ENCODE measurements at regions not wholly inside any gene's neighbourhood (a gene's known extent, or its start where the extent isn't known, plus 50 kb on each side); places are given as distances from the start of the nearest gene placed in this dataset.
A peak's percentile ranks its signal among the peaks of the same experiment; 100 is the strongest.

- TF ChIP-seq CTCF (IDR thresholded peaks at IDR 0.05), result no peak
Observed at GRCh38 chr15:53841651-53842050, 82.2 kb upstream of the WDR72 start.

GRCh38 chr15:53840681-53841080 lies 81.2 kb upstream of the WDR72 start:
- no peak for TF ChIP-seq CTCF (IDR thresholded peaks at IDR 0.05)

GRCh38 chr15:53837263-53837662 lies 77.8 kb upstream of the WDR72 start:
- TF ChIP-seq CTCF (IDR thresholded peaks at IDR 0.05), result peak; percentile 10; the same call in 1 of the 2 replicates

GRCh38 chr15:53836618-53837017 lies 77.2 kb upstream of the WDR72 start:
- TF ChIP-seq CTCF (IDR thresholded peaks at IDR 0.05), result no peak

- TF ChIP-seq CTCF (IDR thresholded peaks at IDR 0.05), result no peak
Observed at GRCh38 chr15:53835309-53835708, 75.8 kb upstream of the WDR72 start.

GRCh38 chr15:53834214-53834613 lies 74.8 kb upstream of the WDR72 start:
- TF ChIP-seq CTCF (IDR thresholded peaks at IDR 0.05), result no peak

- no peak for TF ChIP-seq CTCF (IDR thresholded peaks at IDR 0.05)
Observed at GRCh38 chr15:53833134-53833624, 73.7 kb upstream of the WDR72 start.

Data from LNCAP (cell line).